Activated CD4-positive, CD25-positive, alpha-beta regulatory T cell treated with anti-CD3 and anti-CD28 coated beads, Interleukin-2, amount 50 U/mL, for 72 hours (primary cell): ENCODE measurements at regions not wholly inside any gene's neighbourhood (a gene's known extent, or its start where the extent isn't known, plus 50 kb on each side); places are given as distances from the start of the nearest gene placed in this dataset.

Experiments used
- DNase-seq: peaks from one replicate; pipeline ENCODE4 v3.0.0; 2021

- DNase-seq: no peak
These were observed 130.0 kb upstream of the MAOA start for GRCh38 chrX:43525901-43526610.

DNA sequence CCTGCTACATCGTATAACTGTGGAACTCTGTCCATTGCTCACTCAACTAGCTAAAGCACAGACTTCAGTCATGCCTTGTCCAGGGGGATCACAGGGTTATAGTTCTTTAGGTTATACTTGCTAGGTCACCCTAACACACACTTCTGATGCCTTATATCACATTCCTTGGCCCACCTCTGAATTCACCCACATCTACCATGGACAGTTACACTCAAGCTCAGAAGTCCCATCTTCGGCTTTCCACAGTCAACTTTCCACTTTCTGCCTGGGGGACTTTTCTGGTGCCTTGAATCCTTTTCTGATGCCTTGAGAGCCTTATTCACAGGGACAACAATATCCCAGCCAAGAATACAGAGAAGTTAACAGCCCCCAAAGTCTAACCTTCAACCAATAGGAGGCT lies 129.2 kb upstream of the MAOA start:
- DNase-seq: no peak

DNA sequence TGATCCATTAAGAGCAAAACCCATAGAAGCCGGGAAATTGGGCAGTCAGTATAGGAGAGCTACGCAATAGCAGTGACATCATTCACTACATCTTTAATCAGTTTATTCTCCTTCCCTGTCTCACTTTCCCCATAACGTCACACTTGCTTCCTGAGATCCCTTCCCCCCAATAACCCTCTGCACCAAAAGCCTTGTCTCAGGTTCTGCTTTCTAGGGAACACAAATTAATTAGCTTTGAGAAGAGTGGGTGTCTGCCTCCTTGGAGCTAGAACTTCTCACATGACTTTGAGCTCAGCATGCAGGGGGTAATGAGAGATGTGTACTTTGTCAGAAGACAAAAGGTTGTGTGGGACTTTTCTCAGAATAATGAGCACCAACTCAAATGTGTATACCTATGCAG lies 128.3 kb upstream of the MAOA start:
- DNase-seq: no peak

DNA sequence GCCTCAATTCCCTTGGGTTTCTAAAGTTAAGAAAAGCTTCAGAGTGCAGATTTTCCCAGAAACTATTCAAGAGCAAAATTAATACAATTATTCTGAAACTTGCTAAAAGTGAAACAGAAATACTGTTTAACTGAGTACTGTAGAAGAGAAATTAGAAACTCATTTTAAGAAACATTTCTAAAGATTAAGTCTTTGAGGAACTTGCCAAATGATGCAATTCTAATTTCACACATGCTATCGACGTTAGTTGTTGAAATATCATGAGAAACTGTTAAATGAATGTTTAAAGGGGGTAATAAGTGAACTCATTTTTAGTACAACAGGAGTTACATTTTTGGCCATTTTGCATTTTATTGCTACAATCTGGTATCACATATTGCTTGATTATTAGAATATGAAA lies 125.3 kb upstream of the MAOA start:
- DNase-seq: no peak

DNA sequence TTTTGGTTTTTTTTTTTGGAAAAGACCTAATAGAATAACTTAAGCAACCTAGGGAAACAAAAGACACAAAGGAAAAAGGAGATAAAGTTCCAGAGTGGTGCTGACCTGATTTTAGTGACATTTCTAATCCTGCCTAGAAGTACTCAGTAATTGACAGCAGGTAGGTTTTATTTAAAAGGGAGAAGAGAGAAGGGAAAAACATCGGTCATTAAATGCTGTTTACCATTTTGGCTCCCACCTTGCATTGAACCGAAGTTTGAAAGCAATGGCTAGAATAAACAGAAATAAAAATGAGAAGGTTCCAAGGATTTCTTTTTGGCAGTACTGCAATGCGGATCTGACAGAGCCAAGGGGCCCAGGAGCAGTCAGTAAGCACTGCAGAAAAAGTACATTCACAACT lies 115.8 kb upstream of the MAOA start:
- no peak for DNase-seq

- no peak for DNase-seq
These were observed 104.5 kb upstream of the MAOA start for GRCh38 chrX:43551590-43551989.

DNA sequence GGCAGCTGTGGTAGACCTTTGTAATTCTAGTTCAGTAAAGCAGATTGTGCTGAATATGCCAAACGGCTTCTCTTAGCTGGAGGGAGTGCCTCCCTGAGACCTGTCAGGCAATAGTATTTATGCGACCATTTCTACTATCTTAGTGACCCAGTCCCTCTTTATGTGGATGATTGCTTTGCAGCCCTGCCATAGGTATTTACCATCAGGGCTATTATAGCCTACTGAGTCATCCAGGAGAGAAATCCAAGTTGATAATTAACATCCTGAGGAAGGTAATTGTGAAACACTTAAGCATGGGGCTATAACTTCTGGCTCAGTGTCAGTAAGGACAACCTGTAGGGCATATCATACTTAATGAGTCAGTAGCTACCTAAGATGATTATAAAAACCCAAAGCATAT lies 103.9 kb upstream of the MAOA start:
- DNase-seq: no peak

- DNase-seq: no peak
These were observed 103.4 kb upstream of the MAOA start for GRCh38 chrX:43552703-43553102.

- no peak for DNase-seq
These were observed 102.8 kb upstream of the MAOA start for GRCh38 chrX:43553257-43553656.

DNA sequence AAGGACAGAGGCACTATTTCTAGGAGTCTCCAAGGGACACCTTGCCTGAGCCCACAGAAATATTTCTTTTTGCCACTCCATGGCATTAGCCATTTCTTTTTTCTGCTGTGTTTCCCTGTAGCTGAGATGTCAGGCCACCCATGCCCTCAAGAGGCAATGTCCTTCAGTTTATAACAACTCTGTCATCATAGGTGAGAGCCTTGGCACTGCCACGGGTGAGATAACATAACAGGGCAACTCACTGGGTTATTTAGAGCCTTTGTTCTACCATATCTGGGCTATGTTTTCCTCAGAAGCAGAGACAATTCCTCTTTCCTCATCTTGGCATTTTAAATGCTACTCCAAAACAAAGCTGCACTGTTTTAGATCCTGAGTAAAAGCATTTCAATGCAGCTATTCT lies 99.9 kb upstream of the MAOA start:
- DNase-seq: no peak

DNA sequence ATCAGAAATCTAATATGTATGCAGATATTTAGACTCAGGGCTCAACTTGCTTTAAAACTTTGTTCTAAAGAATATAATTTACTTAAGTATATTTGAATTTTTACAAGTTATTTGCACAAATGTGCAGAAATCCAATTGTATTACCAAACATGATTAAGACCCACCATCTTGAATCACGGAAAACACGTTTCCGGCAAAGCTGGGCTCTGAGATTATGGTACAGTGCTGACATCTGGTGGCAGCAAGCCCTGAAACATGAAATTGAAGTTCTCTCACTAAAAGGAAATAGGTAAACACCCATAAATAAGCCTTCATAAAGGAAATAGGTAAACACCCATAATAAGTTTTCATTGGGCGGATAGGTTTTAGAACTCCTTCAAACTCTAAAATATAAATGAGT lies 98.3 kb upstream of the MAOA start:
- DNase-seq: peak; percentile 58

DNA sequence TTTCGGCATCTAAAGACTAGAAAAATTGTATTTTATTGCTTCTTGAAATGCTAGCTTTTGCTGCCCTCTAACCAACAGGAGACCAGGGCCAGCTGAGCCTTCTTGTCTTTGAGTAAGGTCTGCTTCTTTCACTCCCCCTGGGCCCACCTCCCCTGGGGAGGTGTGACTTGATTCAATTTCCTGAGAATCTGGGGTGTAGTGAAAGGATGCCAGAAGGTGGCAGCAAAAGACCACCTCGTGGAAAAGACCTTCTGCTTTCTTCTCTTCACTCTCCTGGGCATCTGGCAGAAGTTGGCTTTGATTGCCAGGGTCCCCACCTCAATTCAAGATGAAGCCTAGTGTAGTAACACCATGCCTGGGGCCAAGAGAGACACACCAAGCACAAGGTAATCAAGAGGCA lies 96.5 kb upstream of the MAOA start:
- DNase-seq: no peak

- no peak for DNase-seq
These were observed 95.7 kb upstream of the MAOA start for GRCh38 chrX:43560247-43560946.

GRCh38 chrX:43562372-43562771 lies 93.7 kb upstream of the MAOA start:
- DNase-seq: no peak

DNA sequence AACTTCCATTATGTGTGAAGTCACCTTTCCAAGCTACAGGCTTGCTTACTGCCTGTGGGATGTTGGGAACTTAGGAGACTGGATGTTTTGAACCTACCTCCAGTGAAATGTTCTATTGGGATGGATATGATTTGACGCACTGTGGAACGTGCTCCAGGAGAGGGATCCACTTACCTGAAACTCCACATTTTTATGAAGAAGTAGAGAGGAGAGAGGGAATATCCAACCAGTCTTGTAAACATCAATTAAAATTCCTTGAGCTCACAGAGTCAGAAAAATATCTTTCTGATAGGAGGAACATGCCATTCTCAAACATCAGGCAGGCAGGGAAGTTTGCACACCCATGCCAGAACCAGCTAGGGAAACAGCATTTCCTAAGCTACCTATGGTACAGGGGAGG lies 91.1 kb upstream of the MAOA start:
- no peak for DNase-seq

DNA sequence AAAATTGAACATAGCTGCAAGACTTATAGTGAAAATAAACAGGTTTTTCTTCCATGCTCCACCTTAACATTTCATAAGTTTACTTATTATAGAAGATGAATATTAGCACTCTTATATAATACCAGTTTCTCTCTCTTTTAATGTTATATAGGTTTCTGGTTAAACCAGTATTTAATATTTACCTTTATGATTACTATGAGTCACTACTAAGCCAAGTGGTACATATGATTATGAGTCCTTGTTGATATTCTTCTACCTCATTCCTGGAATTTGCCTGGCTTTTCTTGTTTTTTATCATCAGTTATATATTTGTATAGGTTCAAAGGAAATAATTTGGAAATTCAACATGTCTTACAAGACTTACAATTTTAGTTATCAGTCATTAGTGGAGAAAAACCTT lies 89.9 kb upstream of the MAOA start:
- no peak for DNase-seq

- DNase-seq: no peak
These were observed 82.6 kb upstream of the MAOA start for GRCh38 chrX:43573441-43574015.

DNA sequence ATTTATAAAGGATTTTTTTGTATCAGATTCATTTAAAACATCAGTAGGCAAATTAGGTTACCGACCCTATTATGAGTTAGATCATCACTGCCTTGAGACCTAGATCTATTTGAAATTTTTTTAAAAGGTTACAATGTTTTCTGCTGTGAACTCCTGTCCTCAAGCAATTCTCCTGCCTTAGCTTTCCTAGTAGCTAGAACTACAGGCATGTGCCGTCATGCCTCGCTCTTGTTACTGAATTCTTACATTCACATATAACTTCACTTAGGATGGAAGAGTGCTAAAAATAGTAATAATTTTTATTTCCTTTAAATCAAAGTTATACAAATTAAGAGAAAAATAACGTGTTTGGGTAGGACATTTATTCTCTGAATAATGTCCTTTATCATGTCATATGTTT lies 75.5 kb upstream of the MAOA start:
- no peak for DNase-seq

DNA sequence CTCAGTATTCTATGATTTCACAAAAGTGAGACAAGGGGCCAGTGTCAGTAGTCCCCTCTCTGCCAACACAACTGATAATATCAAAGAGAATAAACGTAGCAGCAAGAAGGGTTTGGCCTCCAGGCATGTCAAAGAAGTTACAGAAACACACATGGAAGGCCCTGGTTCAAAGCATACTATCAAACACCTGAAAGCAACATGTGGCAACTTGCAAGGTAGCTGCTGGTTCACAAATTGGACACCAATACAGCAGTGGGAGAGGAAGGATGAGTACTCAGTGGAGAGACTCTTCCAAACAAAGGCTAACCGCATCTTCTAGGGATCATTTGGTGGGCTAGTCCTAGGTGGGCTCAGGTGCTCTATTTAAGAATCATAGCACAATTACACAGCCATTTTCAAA lies 74.9 kb upstream of the MAOA start:
- no peak for DNase-seq

- no peak for DNase-seq
These were observed 74.1 kb upstream of the MAOA start for GRCh38 chrX:43581888-43582539.

- DNase-seq: no peak
These were observed 73.6 kb upstream of the MAOA start for GRCh38 chrX:43582540-43582913.

DNA sequence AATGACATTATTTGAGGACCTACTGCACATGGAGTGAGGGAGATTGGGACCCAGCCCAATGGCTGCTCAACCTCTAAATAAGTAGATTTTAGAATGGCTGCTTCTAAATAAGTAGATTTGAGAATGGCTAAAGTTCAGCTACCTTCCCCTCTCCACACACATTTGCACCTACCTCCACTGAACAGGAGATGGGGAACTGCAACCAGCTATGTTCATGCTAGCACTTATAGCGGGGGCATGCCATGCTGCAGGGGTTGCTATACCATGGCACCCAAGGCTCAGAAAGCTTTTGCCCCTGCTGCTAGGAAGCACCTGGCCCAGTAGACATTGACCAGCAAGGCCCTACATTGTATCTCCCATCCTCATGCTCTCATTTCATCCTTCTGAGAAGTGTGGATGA lies 70.2 kb upstream of the MAOA start:
- DNase-seq: no peak

DNA sequence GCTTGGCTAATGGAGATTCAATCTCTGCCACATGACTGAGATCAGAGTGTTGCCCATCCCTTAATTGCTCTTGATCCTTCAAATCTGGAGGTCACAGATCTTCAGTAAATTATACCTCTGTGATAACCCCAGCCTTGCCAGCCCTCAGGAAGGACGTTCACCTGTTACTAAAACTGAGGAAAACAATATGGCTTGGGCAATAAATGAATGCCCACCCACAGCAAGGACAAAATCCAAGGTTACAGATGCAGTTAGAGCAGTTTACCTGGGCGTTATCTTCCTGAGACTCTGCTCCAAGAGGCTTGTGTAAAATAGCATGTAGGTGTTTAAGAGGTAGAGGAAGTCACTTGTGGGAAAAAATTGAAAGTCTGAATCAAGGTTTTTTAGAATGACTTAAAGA lies 69.3 kb upstream of the MAOA start:
- no peak for DNase-seq

DNA sequence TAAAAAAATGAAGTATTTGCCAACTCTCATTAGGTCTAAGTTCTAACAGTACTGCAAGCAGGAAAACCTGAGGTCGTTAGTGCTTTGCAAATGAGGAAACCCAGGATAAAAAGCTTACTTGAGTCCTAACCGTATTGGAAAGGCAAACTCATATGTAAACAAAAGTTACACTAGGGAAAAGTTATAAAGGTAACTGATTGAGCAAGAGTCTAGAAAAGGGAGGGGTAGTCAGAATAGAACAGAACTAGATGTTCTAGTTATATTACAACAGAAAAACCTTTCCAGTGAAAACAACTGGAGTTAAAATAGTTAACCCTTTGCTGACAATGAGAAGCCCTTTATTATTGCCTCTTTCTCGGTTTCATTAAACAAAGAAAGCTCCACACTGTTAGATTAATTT lies 66.4 kb upstream of the MAOA start:
- DNase-seq: no peak
